Stimulated activated CD8-positive, alpha-beta memory T cell treated with anti-CD3 and anti-CD28 coated beads, Interleukin-7, amount 100 ng/mL, for 48 hours (primary cell): ENCODE measurements at regions not wholly inside any gene's neighbourhood (a gene's known extent, or its start where the extent isn't known, plus 50 kb on each side); places are given as distances from the start of the nearest gene placed in this dataset.
"Not testable (repeated sequence)": the region's sequence is repeated elsewhere in the genome, so short reads cannot be mapped to it uniquely, and the experiment has no call there.

Experiments used
- DNase-seq, 2 donors: peaks; one replicate each; pipeline ENCODE4 v3.0.0-alpha.2; 2020; ENCODE audit warnings: low read depth in 1 of 2; ENCODE audit errors: extremely low read depth in 1 of 2

GRCh38 chr1:5734996-5735395 is 257.2 kb downstream of the NPHP4 start:
- DNase-seq, result no peak

- DNase-seq, result no peak
These were observed 257.8 kb downstream of the NPHP4 start for GRCh38 chr1:5734414-5734813.

GRCh38 chr1:5733596-5733995 is 258.6 kb downstream of the NPHP4 start:
- DNase-seq, result no peak

- DNase-seq, result no peak
These were observed 261.2 kb downstream of the NPHP4 start for GRCh38 chr1:5731110-5731423.

GRCh38 chr1:5730272-5731109 is 261.7 kb downstream of the NPHP4 start:
- DNase-seq, result no peak

- DNase-seq, result no peak
These were observed 262.5 kb downstream of the NPHP4 start for GRCh38 chr1:5729636-5730145.

GRCh38 chr1:5728663-5729355 is 263.4 kb downstream of the NPHP4 start:
- no peak for DNase-seq

- no peak for DNase-seq
These were observed 264.2 kb downstream of the NPHP4 start for GRCh38 chr1:5727871-5728643.

GRCh38 chr1:5727191-5727590 is 265.0 kb downstream of the NPHP4 start:
- DNase-seq, result no peak

GRCh38 chr1:5726586-5727184 is 265.5 kb downstream of the NPHP4 start:
- not testable (repeated sequence) for DNase-seq

GRCh38 chr1:5725855-5726585 is 266.2 kb downstream of the NPHP4 start:
- DNase-seq, result no peak

GRCh38 chr1:5725406-5725805 is 266.8 kb downstream of the NPHP4 start:
- no peak for DNase-seq

- no peak for DNase-seq
These were observed 267.4 kb downstream of the NPHP4 start for GRCh38 chr1:5724847-5725246.

GRCh38 chr1:5722635-5723164 is 269.5 kb downstream of the NPHP4 start:
- DNase-seq, result no peak

- no peak for DNase-seq
These were observed 270.5 kb downstream of the NPHP4 start for GRCh38 chr1:5721634-5722215.

- no peak for DNase-seq
These were observed 271.3 kb downstream of the NPHP4 start for GRCh38 chr1:5720936-5721335.

- DNase-seq, result no peak
These were observed 271.7 kb downstream of the NPHP4 start for GRCh38 chr1:5720484-5720883.

GRCh38 chr1:5720045-5720444 is 272.2 kb downstream of the NPHP4 start:
- DNase-seq, result no peak

GRCh38 chr1:5718831-5719632 is 273.2 kb downstream of the NPHP4 start:
- no peak for DNase-seq
